IPS DF 6.9 (cell line): ENCODE measurements at regions not wholly inside any gene's neighbourhood (a gene's known extent, or its start where the extent isn't known, plus 50 kb on each side); places are given as distances from the start of the nearest gene placed in this dataset.

Source experiments
- DNase-seq: peaks from one replicate; pipeline ENCODE4 v3.0.0-alpha.2; 2013; ENCODE audit warnings: low read depth, low spot score
- H3K27ac ChIP-seq: one replicate; pipeline ENCODE4 v1.5.1; 2013; ENCODE audit warnings: low read length, control low read depth
- H3K27me3 ChIP-seq: 2 replicates; pipeline ENCODE4 v1.6.1; 2013; ENCODE audit warnings: mild to moderate bottlenecking, low read length; ENCODE audit not compliant: control insufficient read depth, insufficient read depth
- H3K36me3 ChIP-seq: 2 replicates; pipeline ENCODE4 v1.6.1; 2013; ENCODE audit warnings: low read length; ENCODE audit not compliant: control insufficient read depth, insufficient read depth
- H3K4me1 ChIP-seq: 2 replicates; pipeline ENCODE4 v1.6.1; 2013; ENCODE audit warnings: low read length; ENCODE audit not compliant: control insufficient read depth, insufficient read depth
- H3K4me3 ChIP-seq: 2 replicates; pipeline ENCODE4 v1.5.1; 2013; ENCODE audit warnings: mild to moderate bottlenecking, low read length
- H3K9me3 ChIP-seq: 2 replicates; pipeline ENCODE4 v1.6.1; 2013; ENCODE audit warnings: low read length, inconsistent platforms; ENCODE audit not compliant: control insufficient read depth, insufficient read depth
- WGBS: extraction: QIAGEN DNeasy Blood & Tissue Kit; methylation state at CpG from one replicate; pipeline ENCODE4 v1.1.7; 2013; ENCODE audit warnings: mixed read lengths, missing lambda C conversion rate; ENCODE audit not compliant: insufficient read length, insufficient coverage; 5-methylcytosine and 5-hydroxymethylcytosine counted together

- Histone ChIP-seq H3K36me3 (no peaks in the 10 kb centered on the region), H3K27me3 (no peaks in the 10 kb centered on the region), H3K9me3 (no peaks in the 10 kb centered on the region), H3K4me1 (no peaks in the 10 kb centered on the region), H3K4me3 (no peak overlapping the region), H3K27ac (no peak overlapping the region)
- DNase-seq, result no peak
- no CpG with 5 or more reads among the region's 2 CpGs for WGBS
These were observed 262.6 kb downstream of the TBL1XR1 start for GRCh38 chr3:176934698-176935097.

- Histone ChIP-seq H3K27ac (no peak overlapping the region), H3K36me3 (no peaks in the 10 kb centered on the region), H3K27me3 (no peaks in the 10 kb centered on the region), H3K4me1 (no peaks in the 10 kb centered on the region), H3K4me3 (no peak overlapping the region), H3K9me3 (no peaks in the 10 kb centered on the region)
- WGBS, result no CpG with 5 or more reads among the region's 8 CpGs
- DNase-seq, result no peak
These were observed 263.6 kb downstream of the TBL1XR1 start for GRCh38 chr3:176933704-176934103.

GRCh38 chr3:176932433-176932832 is 264.8 kb downstream of the TBL1XR1 start:
- Histone ChIP-seq H3K4me3 (no peak overlapping the region), H3K27me3 (no peaks in the 10 kb centered on the region), H3K9me3 (no peaks in the 10 kb centered on the region), H3K36me3 (no peaks in the 10 kb centered on the region), H3K27ac (no peak overlapping the region), H3K4me1 (no peaks in the 10 kb centered on the region)
- no CpG with 5 or more reads among the region's 3 CpGs for WGBS
- no peak for DNase-seq

GRCh38 chr3:176931991-176932390 is 265.3 kb downstream of the TBL1XR1 start:
- no CpG with 5 or more reads among the region's 2 CpGs for WGBS
- no peaks in the 10 kb centered on the region for H3K36me3 ChIP-seq
- no peak overlapping the region for H3K4me3 ChIP-seq
- H3K27me3 ChIP-seq, result no peaks in the 10 kb centered on the region
- H3K9me3 ChIP-seq, result no peaks in the 10 kb centered on the region
- no peak overlapping the region for H3K27ac ChIP-seq
- no peak for DNase-seq
- no peaks in the 10 kb centered on the region for H3K4me1 ChIP-seq

GRCh38 chr3:176930942-176931341 is 266.3 kb downstream of the TBL1XR1 start:
- Histone ChIP-seq H3K27me3 (no peaks in the 10 kb centered on the region), H3K36me3 (no peaks in the 10 kb centered on the region), H3K9me3 (no peaks in the 10 kb centered on the region), H3K4me3 (no peak overlapping the region), H3K4me1 (no peaks in the 10 kb centered on the region), H3K27ac (no peak overlapping the region)
- no peak for DNase-seq

GRCh38 chr3:176928582-176928931 is 268.7 kb downstream of the TBL1XR1 start:
- Histone ChIP-seq H3K4me3 (no peak overlapping the region), H3K27me3 (no peaks in the 10 kb centered on the region), H3K9me3 (no peaks in the 10 kb centered on the region), H3K36me3 (no peaks in the 10 kb centered on the region), H3K4me1 (no peaks in the 10 kb centered on the region), H3K27ac (no peak overlapping the region)
- DNase-seq, result no peak
- WGBS, result no CpG with 5 or more reads among the region's 1 CpG

- Histone ChIP-seq H3K27ac (no peak overlapping the region), H3K36me3 (no peaks in the 10 kb centered on the region), H3K4me1 (no peaks in the 10 kb centered on the region), H3K9me3 (no peaks in the 10 kb centered on the region), H3K27me3 (no peaks in the 10 kb centered on the region), H3K4me3 (no peak overlapping the region)
- no CpG with 5 or more reads among the region's 3 CpGs for WGBS
- no peak for DNase-seq
These were observed 269.3 kb downstream of the TBL1XR1 start for GRCh38 chr3:176927706-176928581.

- no peak overlapping the region for H3K27ac ChIP-seq
These were observed 270.0 kb downstream of the TBL1XR1 start for GRCh38 chr3:176927280-176927679.

GRCh38 chr3:176926688-176927087 is 270.6 kb downstream of the TBL1XR1 start:
- no peaks in the 10 kb centered on the region for H3K4me1 ChIP-seq
- H3K27ac ChIP-seq, result no peak overlapping the region
- no peaks in the 10 kb centered on the region for H3K27me3 ChIP-seq
- no peak for DNase-seq
- H3K4me3 ChIP-seq, result no peak overlapping the region
- no CpG with 5 or more reads among the region's 2 CpGs for WGBS
- no peaks in the 10 kb centered on the region for H3K9me3 ChIP-seq
- no peaks in the 10 kb centered on the region for H3K36me3 ChIP-seq

More at GRCh38 chr3:176927280-176927679, 270.0 kb downstream of the TBL1XR1 start:
- H3K4me1 ChIP-seq, result no peaks in the 10 kb centered on the region
- no peak for DNase-seq
- no peaks in the 10 kb centered on the region for H3K36me3 ChIP-seq
- H3K9me3 ChIP-seq, result no peaks in the 10 kb centered on the region
- no peak overlapping the region for H3K4me3 ChIP-seq
- no peaks in the 10 kb centered on the region for H3K27me3 ChIP-seq
- 100% methylated on average over 1 of the region's 3 CpGs for WGBS

GRCh38 chr3:176926034-176926433 is 271.2 kb downstream of the TBL1XR1 start:
- Histone ChIP-seq H3K27me3 (no peaks in the 10 kb centered on the region), H3K9me3 (no peaks in the 10 kb centered on the region), H3K4me3 (no peak overlapping the region), H3K27ac (no peak overlapping the region), H3K4me1 (no peaks in the 10 kb centered on the region), H3K36me3 (no peaks in the 10 kb centered on the region)
- DNase-seq, result no peak
- no CpG with 5 or more reads among the region's 3 CpGs for WGBS

GRCh38 chr3:176920766-176921160 is 276.5 kb downstream of the TBL1XR1 start:
- no peak overlapping the region for H3K27ac ChIP-seq
- no peaks in the 10 kb centered on the region for H3K9me3 ChIP-seq
- no peaks in the 10 kb centered on the region for H3K36me3 ChIP-seq
- no peaks in the 10 kb centered on the region for H3K27me3 ChIP-seq
- H3K4me3 ChIP-seq, result no peak overlapping the region
- DNase-seq, result no peak
- peaks cover 9% of the 10 kb centered on the region; the same call in 1 of the 2 replicates for H3K4me1 ChIP-seq
- no CpG with 5 or more reads among the region's 5 CpGs for WGBS
